Motor neuron (in vitro differentiated cells): ENCODE measurements at regions not wholly inside any gene's neighbourhood (a gene's known extent, or its start where the extent isn't known, plus 50 kb on each side); places are given as distances from the start of the nearest gene placed in this dataset.

Experiments
- ATAC-seq, 8 experiments: fragments of 200-7000 bp; cut with Tn5 transposase; replicated peaks in 6 of 8; 2 replicates each; pipeline ENCODE4 v1.8.0; 2021; ENCODE audit warnings: mild to moderate bottlenecking in 8 of 8, moderate library complexity in 8 of 8
- H3K27ac ChIP-seq, 2 donors: fragments of 250-450 bp; sonication (Bioruptor Pico); 2 replicates each; pipeline ENCODE4 v1.9.0; 2021; ENCODE audit warnings: antibody characterized with exemption in 2 of 2, mild to moderate bottlenecking in 2 of 2, moderate library complexity in 1 of 2
- H3K4me1 ChIP-seq, 2 donors: fragments of 250-450 bp; sonication (Bioruptor Pico); replicated peaks in 1 of 2; 2 replicates each; pipeline ENCODE4 v1.6.1; 2021; ENCODE audit warnings: antibody characterized with exemption in 2 of 2, mild to moderate bottlenecking in 2 of 2, moderate library complexity in 1 of 2
- H3K4me3 ChIP-seq, 5 donors: fragments of 250-450 bp; sonication (Bioruptor Pico); 2 replicates each; pipeline ENCODE4 v1.9.0; 2021; ENCODE audit warnings: antibody characterized with exemption in 5 of 5, mild to moderate bottlenecking in 5 of 5, moderate library complexity in 4 of 5
- WGBS, 10 experiments: fragments of 450-650 bp; shearing (Covaris generic); methylation state at CpG; one replicate each; pipeline ENCODE4 v1.0.0; 2022; 5-methylcytosine and 5-hydroxymethylcytosine counted together
- in situ Hi-C, 9 experiments: fragments of 400-800 bp; cut with MboI; loops; one replicate each; pipeline ENCODE4 v1.15.0; 2021; ENCODE audit warnings: low sequenced_read_pairs in 9 of 9, low pct_unique_long_range_greater_than_20kb in 2 of 9; ENCODE audit not compliant: unreplicated experiment in 9 of 9

DNA sequence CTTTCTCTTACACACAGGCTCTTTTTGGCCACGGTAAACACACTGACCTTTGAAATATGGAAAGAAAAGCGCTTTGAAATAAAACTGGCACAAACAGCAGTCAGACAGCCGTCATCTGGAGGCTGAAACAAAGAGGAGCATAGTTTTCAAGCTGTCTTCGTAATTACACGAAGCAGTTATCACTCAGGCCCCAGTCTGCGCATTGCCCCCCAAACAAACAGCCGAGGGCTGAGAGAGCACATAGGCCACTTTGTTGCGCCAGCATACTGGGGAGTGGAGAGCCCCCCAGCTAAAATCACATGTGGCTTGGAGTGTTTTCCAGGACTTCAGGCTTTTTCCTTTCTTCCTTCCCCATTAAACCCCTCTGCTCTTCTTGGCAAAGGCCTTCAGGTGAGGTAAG, 142.9 kb upstream of the BTG1 start:
- ATAC-seq, result no peak
- in situ Hi-C loops, result loop anchor here in 1 of 9 experiments (25.0 kb wide), 1 partner anchor 99 kb away; no protein-coding TSS in a partner anchor
- Histone ChIP-seq H3K4me3 (no peak overlapping the region), H3K4me1 (peaks cover 3 to 6% of the 10 kb centered on the region in 2 donors), H3K27ac (no peak overlapping the region)
- 87 to 100% (median 100%) methylated on average over 1 to 8 of the region's 8 CpGs; no CpG with 5 or more reads in 1 of the 10 experiments for WGBS, 10 experiments

DNA sequence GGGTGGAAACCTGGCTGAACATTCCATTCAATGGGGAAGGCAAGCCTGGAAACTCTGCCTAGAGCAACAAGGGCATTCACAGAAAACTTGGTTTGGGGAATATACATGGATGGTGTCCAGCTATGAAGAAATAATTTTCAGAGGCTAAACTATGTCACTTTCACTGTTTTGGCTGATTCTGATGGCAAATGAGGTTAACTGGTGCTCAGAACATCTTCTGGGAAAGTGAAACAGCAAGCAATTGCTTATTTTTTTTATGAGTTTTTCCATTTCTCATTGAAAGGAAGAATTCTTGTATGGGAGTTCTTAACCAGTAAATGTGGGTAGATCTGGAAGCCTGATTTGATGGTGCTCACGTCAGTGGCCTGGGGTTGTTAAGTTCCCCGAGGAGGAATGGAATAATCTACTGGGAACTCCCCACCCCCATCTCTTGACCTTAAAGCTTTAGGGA, 132.8 kb upstream of the BTG1 start:
- no peak overlapping the region for H3K4me3 ChIP-seq
- WGBS, 10 experiments, result 0 to 71% (median 33%) methylated on average over 1 to 2 of the region's 2 CpGs; no CpG with 5 or more reads in 1 of the 10 experiments
- peaks cover 0 to 3% of the 10 kb centered on the region in 2 donors for H3K4me1 ChIP-seq
- H3K27ac ChIP-seq, result no peak overlapping the region
- peak in 1 of 8 experiments; percentile 51 for ATAC-seq
- in situ Hi-C loops, result loop anchor here in 1 of 9 experiments (25.0 kb wide), 1 partner anchor 109 kb away; no protein-coding TSS in a partner anchor

DNA sequence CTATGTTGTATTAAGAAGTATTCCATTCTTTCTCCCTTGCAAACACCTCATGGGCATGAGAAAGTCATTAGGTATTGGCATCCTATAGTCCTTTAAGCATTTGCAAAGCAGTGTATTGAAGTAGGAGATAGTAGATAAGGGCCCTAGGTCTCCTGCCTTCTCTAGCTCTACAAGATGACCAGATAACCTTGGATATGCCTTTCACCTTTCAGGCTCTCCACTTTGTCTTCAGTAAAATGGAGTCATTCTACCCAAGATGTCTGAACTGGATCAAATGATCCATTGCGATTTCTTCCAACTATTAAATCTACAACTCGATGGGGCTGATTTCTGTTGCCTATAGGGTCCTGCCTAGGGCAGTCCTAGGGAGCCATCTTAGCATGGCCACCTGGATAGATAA, 132.1 kb upstream of the BTG1 start:
- in situ Hi-C loops, result loop anchor here in 1 of 9 experiments (25.0 kb wide), 1 partner anchor 110 kb away; no protein-coding TSS in a partner anchor
- WGBS, 10 experiments, result 83 to 100% (median 100%) methylated on average over 1 of the region's 2 CpGs; no CpG with 5 or more reads in 5 of the 10 experiments
- ATAC-seq, result no peak

DNA sequence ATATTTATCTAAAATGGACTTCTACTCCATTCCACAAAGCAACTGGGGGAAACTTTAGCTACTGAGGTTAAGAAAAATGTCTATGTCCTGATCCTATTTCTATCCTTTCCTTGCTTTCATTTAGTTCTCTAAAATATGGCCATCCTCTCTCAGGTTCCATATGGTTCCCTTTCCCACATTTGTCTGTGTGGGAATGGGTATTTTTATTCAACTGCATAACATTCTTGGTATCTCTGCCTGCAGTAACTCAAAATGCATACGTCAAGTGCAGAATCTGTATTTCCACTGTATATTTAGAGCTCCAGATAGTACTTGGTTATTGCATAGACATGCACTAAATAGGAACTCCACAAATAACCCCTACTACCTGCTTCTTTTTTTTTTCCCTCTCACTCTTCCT, 130.6 kb upstream of the BTG1 start:
- no peak for ATAC-seq
- in situ Hi-C loops, result loop anchor here in 1 of 9 experiments (25.0 kb wide), 1 partner anchor 111 kb away; no protein-coding TSS in a partner anchor
- Histone ChIP-seq H3K4me3 (no peak overlapping the region), H3K27ac (no peak overlapping the region), H3K4me1 (peaks cover 0 to 5% of the 10 kb centered on the region in 2 donors)
- 60 to 100% (median 97%) methylated on average over 1 of the region's 1 CpG; no CpG with 5 or more reads in 2 of the 10 experiments for WGBS, 10 experiments

More for the DNA sequence above, 132.1 kb upstream of the BTG1 start:
- no peak overlapping the region for H3K4me3 ChIP-seq
- no peak overlapping the region for H3K27ac ChIP-seq
- H3K4me1 ChIP-seq, result peaks cover 0 to 5% of the 10 kb centered on the region in 2 donors

DNA sequence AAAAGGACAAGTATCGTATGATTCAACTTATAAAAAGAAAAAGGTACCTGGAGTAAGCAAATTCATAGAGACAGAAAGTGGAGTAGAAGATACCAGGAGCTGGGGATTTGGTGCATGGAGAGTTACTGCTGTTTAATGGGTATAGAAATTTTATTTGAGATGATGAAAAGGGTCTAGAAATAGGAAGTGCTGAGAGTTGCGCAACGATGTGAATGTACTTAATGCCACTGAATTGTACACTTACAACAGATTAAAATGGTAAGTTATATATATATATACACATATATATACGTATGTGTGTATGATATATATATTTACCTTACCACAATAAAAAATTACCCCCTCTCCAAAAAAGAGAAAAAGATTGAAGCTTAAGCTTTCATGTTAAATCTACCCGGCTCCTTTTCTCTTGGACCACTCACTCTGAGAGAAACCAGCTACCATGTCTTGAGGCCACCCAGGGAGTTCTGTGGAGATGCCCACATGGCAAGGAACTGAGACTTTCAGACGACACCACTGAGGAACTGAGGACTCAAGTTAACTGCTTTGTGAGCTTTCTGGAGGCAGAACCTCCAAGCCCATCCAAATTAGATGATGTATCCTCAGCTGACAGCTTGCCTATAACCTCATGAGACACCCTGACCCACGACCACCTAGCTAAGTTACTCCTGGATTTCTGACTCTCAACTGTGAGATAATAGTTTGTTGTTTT, 130.0 kb upstream of the BTG1 start:
- no peak overlapping the region for H3K4me3 ChIP-seq
- in situ Hi-C loops, result loop anchor here in 1 of 9 experiments (25.0 kb wide), 1 partner anchor 112 kb away; no protein-coding TSS in a partner anchor
- no peak for ATAC-seq
- peaks cover 0 to 5% of the 10 kb centered on the region in 2 donors for H3K4me1 ChIP-seq
- no peak overlapping the region for H3K27ac ChIP-seq
- WGBS, 10 experiments, result 57 to 100% (median 83%) methylated on average over 2 to 6 of the region's 7 CpGs; no CpG with 5 or more reads in 1 of the 10 experiments

DNA sequence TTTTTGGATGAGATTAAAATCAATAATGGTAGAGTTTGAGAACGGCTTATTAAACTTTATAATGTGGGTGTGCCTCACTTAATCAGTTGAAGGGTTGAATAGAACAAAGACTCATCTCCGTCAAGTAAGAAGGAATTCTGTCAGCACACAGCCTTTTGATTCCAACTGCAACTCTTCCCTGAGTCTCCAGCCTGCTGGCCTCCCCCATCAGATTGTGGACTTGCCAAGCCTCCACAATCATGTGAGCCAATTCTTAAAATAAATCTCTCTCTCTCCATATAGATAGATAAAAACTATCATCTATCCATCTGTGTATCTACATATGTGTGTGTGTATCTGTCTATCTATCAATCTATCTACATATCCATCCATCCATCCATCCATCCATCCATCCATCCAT, 127.4 kb upstream of the BTG1 start:
- WGBS, 10 experiments, result 83 to 100% (median 92%) methylated on average over 1 to 2 of the region's 2 CpGs; no CpG with 5 or more reads in 3 of the 10 experiments
- ATAC-seq, result no peak
- no peak overlapping the region for H3K27ac ChIP-seq
- in situ Hi-C loops, result no loop called here
- H3K4me3 ChIP-seq, result no peak overlapping the region
- peaks cover 0 to 5% of the 10 kb centered on the region in 2 donors for H3K4me1 ChIP-seq

DNA sequence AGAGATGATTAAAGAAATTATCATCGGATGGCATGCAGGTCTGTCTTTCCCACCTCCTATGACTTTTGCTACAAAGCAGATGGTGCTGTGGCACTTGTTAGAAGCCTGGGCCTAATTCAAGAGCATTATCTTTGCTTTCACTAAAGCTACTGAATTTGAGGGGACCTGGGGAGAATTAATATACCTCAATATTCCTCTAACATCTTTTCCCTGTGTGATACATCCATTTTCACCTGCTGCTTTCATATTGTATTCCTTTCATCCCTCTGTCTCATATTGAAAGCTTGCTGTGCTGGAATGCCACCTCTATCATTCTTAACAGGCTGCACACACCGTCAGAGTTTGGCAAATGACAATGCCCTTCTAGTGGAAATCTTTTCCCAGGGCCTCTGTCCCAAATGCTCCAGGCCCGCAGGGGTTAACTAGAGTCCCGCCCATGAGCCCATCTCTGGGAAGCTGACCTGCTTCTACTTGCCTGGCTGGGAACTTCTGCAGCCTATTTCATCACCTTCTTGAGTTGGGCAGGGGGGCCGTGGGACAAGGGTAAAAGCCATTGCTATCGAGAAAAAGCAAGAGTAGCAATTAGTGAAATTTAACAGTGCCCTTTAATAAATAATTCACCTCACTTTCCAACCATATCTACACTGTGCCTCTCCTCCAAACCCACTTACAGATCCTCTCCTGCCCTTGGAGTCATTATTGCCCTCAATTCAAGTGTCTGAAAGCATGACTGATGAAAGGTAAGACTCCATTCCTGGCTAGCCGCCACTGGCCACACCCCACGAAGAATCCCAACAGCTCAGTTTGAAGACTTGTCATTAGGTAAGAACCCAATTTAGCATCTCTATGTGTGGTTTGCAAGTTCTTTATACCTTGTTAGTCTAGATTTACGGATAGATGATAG, 126.7 kb upstream of the BTG1 start:
- 46 to 100% (median 83%) methylated on average over 1 to 7 of the region's 9 CpGs; no CpG with 5 or more reads in 1 of the 10 experiments for WGBS, 10 experiments
- no peak for ATAC-seq
- in situ Hi-C loops, result no loop called here
- Histone ChIP-seq H3K27ac (no peak overlapping the region), H3K4me3 (no peak overlapping the region), H3K4me1 (peaks cover 0 to 5% of the 10 kb centered on the region in 2 donors)

DNA sequence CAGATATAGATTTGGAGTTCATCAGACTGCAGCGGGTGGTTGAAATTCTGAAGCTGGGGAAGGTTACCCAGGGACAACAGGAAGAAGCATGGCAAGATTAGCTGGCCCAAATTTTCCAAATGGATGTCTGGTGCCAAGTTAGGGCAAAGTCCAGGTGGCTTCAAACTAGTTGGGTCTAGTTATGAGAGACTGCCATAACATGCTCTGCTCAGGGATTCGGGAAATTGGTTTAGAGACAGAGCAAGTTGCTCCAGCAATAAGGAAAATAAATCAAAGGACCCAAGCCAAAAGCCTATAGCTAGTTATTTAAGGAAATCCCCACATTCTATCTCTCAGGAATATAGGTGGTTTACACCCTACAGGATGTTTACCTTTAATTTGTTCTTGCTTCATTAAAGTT, 125.7 kb upstream of the BTG1 start:
- in situ Hi-C loops, result no loop called here
- ATAC-seq, result no peak
- Histone ChIP-seq H3K27ac (no peak overlapping the region), H3K4me3 (no peak overlapping the region), H3K4me1 (peaks cover 0 to 5% of the 10 kb centered on the region in 2 donors)
- 43 to 100% (median 100%) methylated on average over 1 to 2 of the region's 2 CpGs; no CpG with 5 or more reads in 3 of the 10 experiments for WGBS, 10 experiments

DNA sequence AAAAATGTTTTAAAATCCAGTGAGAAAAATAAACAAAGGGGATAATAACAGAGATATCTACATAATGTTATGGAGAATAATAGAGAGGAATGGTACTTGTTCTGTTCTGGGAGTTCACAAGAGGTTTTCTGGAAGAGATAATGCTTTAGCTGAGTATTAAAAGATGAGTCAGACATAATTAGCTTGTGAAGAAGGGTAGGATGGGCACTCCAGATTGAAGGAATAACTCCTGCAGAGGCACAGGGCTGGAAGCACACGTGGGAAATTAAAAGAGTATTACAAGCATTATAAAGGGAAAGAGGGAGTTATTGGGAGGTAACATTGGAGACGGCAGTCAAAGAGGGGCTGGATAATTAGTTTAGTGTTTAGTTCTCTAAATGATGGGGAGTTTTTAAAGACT, 124.9 kb upstream of the BTG1 start:
- no peak overlapping the region for H3K4me3 ChIP-seq
- no peak for ATAC-seq
- no peak overlapping the region for H3K27ac ChIP-seq
- in situ Hi-C loops, result no loop called here
- WGBS, 10 experiments, result 39 to 85% (median 60%) methylated on average over 1 to 2 of the region's 2 CpGs
- peaks cover 0 to 5% of the 10 kb centered on the region in 2 donors for H3K4me1 ChIP-seq

DNA sequence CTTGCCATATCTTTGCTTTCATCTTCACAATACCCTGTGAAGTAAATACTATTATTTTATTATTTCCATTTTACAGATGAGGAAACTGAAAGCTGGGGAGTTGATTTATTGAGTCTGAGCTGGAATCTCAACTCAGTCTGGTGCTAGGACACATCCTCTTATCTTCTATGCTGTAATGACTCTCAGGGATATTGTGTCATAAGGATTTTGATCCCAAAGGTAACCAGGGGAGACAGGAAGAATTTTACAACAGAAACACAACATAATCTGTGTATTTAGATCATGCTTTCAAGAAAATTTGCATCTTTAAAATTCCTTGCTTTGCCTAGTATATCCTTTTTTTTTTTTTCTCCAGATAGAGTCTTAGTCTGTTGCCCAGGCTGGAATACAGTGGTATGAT, 123.3 kb upstream of the BTG1 start:
- H3K27ac ChIP-seq, result no peak overlapping the region
- H3K4me3 ChIP-seq, result no peak overlapping the region
- in situ Hi-C loops, result no loop called here
- ATAC-seq, result no peak
- H3K4me1 ChIP-seq, result peaks cover 0 to 5% of the 10 kb centered on the region in 2 donors

DNA sequence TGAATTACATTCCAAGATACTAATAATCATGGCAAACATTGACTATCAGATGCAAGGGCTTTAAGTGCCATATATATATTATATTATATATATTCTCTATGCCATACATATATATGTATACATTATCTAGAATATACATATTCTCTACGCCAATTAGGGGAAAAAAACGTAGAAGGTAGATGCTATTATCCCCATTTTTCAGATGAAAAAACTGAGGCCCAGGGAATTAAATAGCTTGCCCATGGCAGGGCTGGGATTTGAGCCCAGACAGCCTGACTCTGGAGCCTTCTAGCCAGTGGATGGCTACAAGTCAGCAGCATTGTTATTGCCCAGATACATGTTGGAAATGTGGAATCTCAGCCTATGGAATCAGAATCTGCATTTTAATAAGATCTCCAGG, 116.0 kb upstream of the BTG1 start:
- H3K4me3 ChIP-seq, result no peak overlapping the region
- in situ Hi-C loops, result no loop called here
- WGBS, 10 experiments, result 80 to 100% (median 94%) methylated on average over 1 to 2 of the region's 2 CpGs; no CpG with 5 or more reads in 4 of the 10 experiments
- ATAC-seq, result no peak
- H3K4me1 ChIP-seq, result peaks cover under 1 to 2% of the 10 kb centered on the region in 2 donors
- H3K27ac ChIP-seq, result no peak overlapping the region

DNA sequence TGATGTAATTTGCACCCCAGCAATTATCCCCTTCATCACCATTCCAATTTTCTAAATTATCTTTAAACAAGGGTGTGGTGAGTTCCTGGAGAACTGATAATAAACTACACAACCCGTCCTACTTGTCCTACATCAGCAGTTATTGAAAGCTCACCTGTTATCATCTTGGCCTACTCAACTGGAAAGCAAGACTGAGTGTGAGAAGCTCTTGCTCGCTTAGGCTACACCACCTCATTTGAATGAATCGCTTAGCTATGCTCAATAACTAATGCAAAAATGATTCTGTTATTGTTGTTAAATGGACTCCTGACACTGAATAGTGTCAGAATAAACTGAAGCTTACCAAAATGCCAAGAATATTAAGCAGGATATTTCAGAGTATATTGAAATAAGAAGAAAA, 115.4 kb upstream of the BTG1 start:
- 57 to 100% (median 94%) methylated on average over 1 to 3 of the region's 3 CpGs; no CpG with 5 or more reads in 2 of the 10 experiments for WGBS, 10 experiments
- Histone ChIP-seq H3K4me1 (peaks cover 5 to 7% of the 10 kb centered on the region in 2 donors), H3K4me3 (no peak overlapping the region), H3K27ac (no peak overlapping the region)
- no peak for ATAC-seq
- in situ Hi-C loops, result no loop called here
